Mucosa of stomach (tissue), 1 donor: ENCODE measurements at regions not wholly inside any gene's neighbourhood (a gene's known extent, or its start where the extent isn't known, plus 50 kb on each side); places are given as distances from the start of the nearest gene placed in this dataset.
"Not testable (repeated sequence)": the region's sequence is repeated elsewhere in the genome, so short reads cannot be mapped to it uniquely, and the experiment has no call there.

Experiments used
- H3K27me3 ChIP-seq: one replicate; pipeline ENCODE4 v1.7.0; 2013; ENCODE audit warnings: mild to moderate bottlenecking, low read length; ENCODE audit not compliant: control insufficient read depth, insufficient read depth
- H3K36me3 ChIP-seq: one replicate; pipeline ENCODE4 v1.7.0; 2013; ENCODE audit warnings: low read length; ENCODE audit not compliant: control insufficient read depth, insufficient read depth
- H3K4me1 ChIP-seq: one replicate; pipeline ENCODE4 v1.7.0; 2013; ENCODE audit warnings: mild to moderate bottlenecking, low read length; ENCODE audit not compliant: control insufficient read depth, insufficient read depth
- H3K4me3 ChIP-seq: one replicate; pipeline ENCODE4 v1.7.0; 2013; ENCODE audit warnings: low read length
- H3K9ac ChIP-seq: one replicate; pipeline ENCODE4 v1.7.0; 2013; ENCODE audit warnings: mild to moderate bottlenecking, low read length, moderate library complexity
- H3K9me3 ChIP-seq: one replicate; pipeline ENCODE4 v1.7.0; 2013; ENCODE audit warnings: mild to moderate bottlenecking, low read length, moderate library complexity; ENCODE audit not compliant: control insufficient read depth
- donor health status: Pancreatic carcinoma.

DNA sequence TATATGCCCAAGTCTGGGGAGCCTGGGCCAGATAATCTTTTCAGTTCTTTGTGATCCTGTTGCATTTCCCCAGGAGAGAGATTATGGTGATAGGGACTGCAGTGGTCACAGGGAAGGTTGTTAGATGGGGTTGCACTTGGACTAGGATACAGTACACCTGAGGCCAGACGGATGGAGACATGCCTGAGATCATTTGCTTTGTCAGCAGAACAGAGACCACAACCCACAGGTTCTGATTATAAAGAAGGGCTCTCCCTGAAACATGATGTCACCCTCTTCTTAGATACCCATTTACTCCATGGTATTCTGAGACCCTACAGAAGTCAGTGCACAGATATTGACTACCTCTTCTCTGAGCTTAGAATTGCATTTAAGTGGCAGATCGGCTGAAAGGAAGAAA lies 200.9 kb upstream of the IGF1 start:
- Histone ChIP-seq H3K4me1 (peaks cover 3% of the 10 kb centered on the region), H3K9me3 (no peaks in the 10 kb centered on the region)

DNA sequence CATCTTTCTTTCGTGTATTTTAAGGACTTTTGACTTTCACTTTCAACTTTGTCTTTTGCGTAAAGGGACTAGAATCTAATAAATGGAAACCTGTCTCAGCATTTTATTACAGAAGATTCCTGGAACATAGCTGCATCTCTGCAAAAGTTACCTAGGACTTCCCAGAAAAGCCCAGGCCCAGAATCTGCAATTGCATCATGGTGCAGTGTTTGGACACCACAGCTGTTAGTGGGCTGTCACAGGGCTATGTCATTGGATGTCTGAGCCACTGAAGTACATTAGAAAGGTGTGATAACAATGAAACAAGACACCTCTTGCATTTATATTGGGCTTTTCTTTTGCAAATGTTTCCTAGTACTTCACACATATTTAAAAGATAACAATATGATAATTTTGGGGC lies 199.9 kb upstream of the IGF1 start:
- Histone ChIP-seq H3K4me1 (no peaks in the 10 kb centered on the region), H3K4me3 (no peak overlapping the region), H3K9ac (no peak overlapping the region), H3K9me3 (no peaks in the 10 kb centered on the region), H3K27me3 (no peaks in the 10 kb centered on the region), H3K36me3 (no peaks in the 10 kb centered on the region)

More for the DNA sequence above, 200.9 kb upstream of the IGF1 start:
- H3K36me3 ChIP-seq: no peaks in the 10 kb centered on the region
- H3K27me3 ChIP-seq: no peaks in the 10 kb centered on the region
- H3K4me3 ChIP-seq: no peak overlapping the region
- no peak overlapping the region for H3K9ac ChIP-seq

- Histone ChIP-seq H3K4me3 (no peak overlapping the region), H3K4me1 (no peaks in the 10 kb centered on the region), H3K27me3 (no peaks in the 10 kb centered on the region)
Observed at GRCh38 chr12:102676812-102677211, 196.4 kb upstream of the IGF1 start.

GRCh38 chr12:102675672-102676071 lies 195.3 kb upstream of the IGF1 start:
- H3K4me1 ChIP-seq: no peaks in the 10 kb centered on the region
- no peaks in the 10 kb centered on the region for H3K27me3 ChIP-seq
- no peaks in the 10 kb centered on the region for H3K9me3 ChIP-seq
- H3K4me3 ChIP-seq: no peak overlapping the region
- no peak overlapping the region for H3K9ac ChIP-seq
- H3K36me3 ChIP-seq: no peaks in the 10 kb centered on the region

More at GRCh38 chr12:102676812-102677211, 196.4 kb upstream of the IGF1 start:
- no peak overlapping the region for H3K9ac ChIP-seq
- H3K36me3 ChIP-seq: no peaks in the 10 kb centered on the region
- no peaks in the 10 kb centered on the region for H3K9me3 ChIP-seq

GRCh38 chr12:102673606-102674005 lies 193.2 kb upstream of the IGF1 start:
- Histone ChIP-seq H3K9ac (no peak overlapping the region), H3K4me3 (no peak overlapping the region), H3K36me3 (no peaks in the 10 kb centered on the region), H3K9me3 (no peaks in the 10 kb centered on the region), H3K4me1 (no peaks in the 10 kb centered on the region), H3K27me3 (no peaks in the 10 kb centered on the region)

GRCh38 chr12:102672212-102672611 lies 191.8 kb upstream of the IGF1 start:
- not testable (repeated sequence) for H3K4me3 ChIP-seq, H3K27me3 ChIP-seq, H3K9ac ChIP-seq, H3K4me1 ChIP-seq, H3K9me3 ChIP-seq, H3K36me3 ChIP-seq

DNA sequence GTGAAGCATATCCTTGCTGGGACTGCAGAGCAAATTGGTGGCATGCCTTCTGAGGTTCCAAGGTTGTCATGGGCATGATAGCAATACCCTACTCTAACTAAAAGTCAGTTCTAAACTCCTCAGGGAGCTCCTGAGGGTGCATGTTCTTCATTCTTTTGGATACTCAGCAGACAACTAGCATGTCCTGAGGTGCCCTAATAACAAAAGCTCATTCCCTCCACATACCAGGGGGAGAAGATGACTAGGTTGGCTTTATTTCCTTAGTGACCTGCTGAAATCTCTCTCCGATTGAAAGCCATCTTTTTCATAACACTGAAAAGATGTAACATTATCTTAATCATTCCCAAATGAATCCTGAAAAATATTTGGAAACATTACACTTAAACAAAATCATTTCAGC lies 188.7 kb upstream of the IGF1 start:
- H3K4me1 ChIP-seq: no peaks in the 10 kb centered on the region
- H3K9ac ChIP-seq: no peak overlapping the region
- H3K27me3 ChIP-seq: no peaks in the 10 kb centered on the region
- no peaks in the 10 kb centered on the region for H3K36me3 ChIP-seq
- no peaks in the 10 kb centered on the region for H3K9me3 ChIP-seq
- H3K4me3 ChIP-seq: no peak overlapping the region

GRCh38 chr12:102666176-102666575 lies 185.8 kb upstream of the IGF1 start:
- H3K9ac ChIP-seq, H3K9me3 ChIP-seq, H3K4me1 ChIP-seq, H3K4me3 ChIP-seq, H3K36me3 ChIP-seq, H3K27me3 ChIP-seq: not testable (repeated sequence)

- Histone ChIP-seq H3K27me3 (no peaks in the 10 kb centered on the region), H3K4me1 (no peaks in the 10 kb centered on the region), H3K9me3 (peaks cover 14% of the 10 kb centered on the region), H3K36me3 (no peaks in the 10 kb centered on the region), H3K9ac (no peak overlapping the region), H3K4me3 (no peak overlapping the region)
Observed at GRCh38 chr12:102659200-102659911, 179.0 kb upstream of the IGF1 start.

DNA sequence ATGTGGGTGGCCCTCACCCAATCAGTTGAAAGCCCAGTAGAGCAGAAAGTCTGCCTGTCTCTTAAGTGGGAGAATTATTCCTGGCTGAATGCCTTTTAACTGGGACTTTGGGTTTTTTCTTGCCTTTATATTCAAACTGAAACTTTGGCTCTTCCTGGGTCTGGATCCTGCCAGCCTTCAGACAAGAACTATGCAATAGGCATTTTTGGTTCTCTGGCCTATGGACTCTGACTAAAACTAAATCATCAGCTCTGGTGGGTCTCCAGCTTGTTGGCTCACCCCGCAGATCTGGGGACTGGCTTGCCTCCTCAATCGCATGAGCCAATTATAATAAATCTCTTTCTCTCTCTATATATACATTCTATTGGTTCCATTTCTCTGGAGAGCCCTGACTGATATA lies 173.0 kb upstream of the IGF1 start:
- Histone ChIP-seq H3K4me3 (no peak overlapping the region), H3K4me1 (peaks cover 9% of the 10 kb centered on the region), H3K9me3 (peaks cover 14% of the 10 kb centered on the region), H3K36me3 (no peaks in the 10 kb centered on the region), H3K27me3 (no peaks in the 10 kb centered on the region), H3K9ac (no peak overlapping the region)

- Histone ChIP-seq H3K9ac (no peak overlapping the region), H3K4me1 (peaks cover 12% of the 10 kb centered on the region), H3K36me3 (no peaks in the 10 kb centered on the region), H3K9me3 (peaks cover 11% of the 10 kb centered on the region), H3K4me3 (no peak overlapping the region), H3K27me3 (no peaks in the 10 kb centered on the region)
Observed at GRCh38 chr12:102652645-102653313, 172.4 kb upstream of the IGF1 start.

GRCh38 chr12:102645968-102646367 lies 165.6 kb upstream of the IGF1 start:
- no peak overlapping the region for H3K4me3 ChIP-seq
- H3K4me1 ChIP-seq: peaks cover 17% of the 10 kb centered on the region

More at GRCh38 chr12:102645968-102646367, 165.6 kb upstream of the IGF1 start:
- Histone ChIP-seq H3K9ac (no peak overlapping the region), H3K36me3 (no peaks in the 10 kb centered on the region), H3K9me3 (no peaks in the 10 kb centered on the region), H3K27me3 (no peaks in the 10 kb centered on the region)
